Left forelimb (tissue), 1 donor: ENCODE measurements at regions not wholly inside any gene's neighbourhood (a gene's known extent, or its start where the extent isn't known, plus 50 kb on each side); places are given as distances from the start of the nearest gene placed in this dataset.

Experiments
- DNase-seq: peaks from one replicate; pipeline ENCODE4 v3.0.0-alpha.2; 2018; ENCODE audit warnings: low spot score

GRCh38 chrX:39915596-39915995, 182.2 kb downstream of the BCOR start:
- DNase-seq, result no peak

- DNase-seq, result no peak
These were observed 175.9 kb downstream of the BCOR start for GRCh38 chrX:39921838-39922237.

DNA sequence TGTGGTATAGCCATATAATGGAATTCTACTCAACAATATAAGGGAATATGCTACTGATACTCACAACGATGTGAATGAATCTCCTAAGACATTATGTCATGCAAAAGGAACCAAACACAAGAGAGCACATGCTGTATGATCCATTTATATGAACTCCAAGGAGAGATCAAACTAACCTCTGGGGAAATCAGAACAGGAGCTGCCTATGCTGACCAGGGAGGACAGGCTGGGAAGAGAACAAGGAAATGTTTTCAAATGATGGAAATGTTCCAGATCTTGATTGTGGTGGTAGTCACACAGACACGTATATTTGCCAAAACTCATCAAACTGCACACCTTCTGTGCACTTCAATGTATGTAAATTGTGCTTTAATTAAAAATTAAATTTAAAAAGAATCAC, 175.3 kb downstream of the BCOR start:
- no peak for DNase-seq

DNA sequence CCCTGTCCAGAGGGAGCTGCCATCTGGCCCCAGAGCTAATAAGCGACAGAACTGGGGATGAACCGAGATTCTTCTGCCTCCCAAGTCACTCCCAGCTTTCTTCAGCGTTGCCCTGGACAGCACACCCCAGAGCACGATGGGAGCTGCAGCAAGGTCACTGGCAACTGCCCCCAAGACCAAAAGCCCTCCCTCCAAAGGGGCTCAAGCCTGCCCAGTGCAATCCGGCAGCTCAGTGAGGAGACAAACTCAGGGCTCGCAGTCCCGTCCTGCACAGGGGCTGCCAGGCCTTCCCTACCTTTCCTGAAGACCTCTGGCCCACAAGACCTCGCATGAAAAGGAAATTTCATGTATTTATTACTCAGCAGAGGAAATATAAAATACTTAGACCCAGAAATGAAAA, 174.8 kb downstream of the BCOR start:
- DNase-seq, result no peak

GRCh38 chrX:39927380-39927779, 170.4 kb downstream of the BCOR start:
- no peak for DNase-seq

GRCh38 chrX:39928704-39929378, 168.9 kb downstream of the BCOR start:
- DNase-seq, result no peak

DNA sequence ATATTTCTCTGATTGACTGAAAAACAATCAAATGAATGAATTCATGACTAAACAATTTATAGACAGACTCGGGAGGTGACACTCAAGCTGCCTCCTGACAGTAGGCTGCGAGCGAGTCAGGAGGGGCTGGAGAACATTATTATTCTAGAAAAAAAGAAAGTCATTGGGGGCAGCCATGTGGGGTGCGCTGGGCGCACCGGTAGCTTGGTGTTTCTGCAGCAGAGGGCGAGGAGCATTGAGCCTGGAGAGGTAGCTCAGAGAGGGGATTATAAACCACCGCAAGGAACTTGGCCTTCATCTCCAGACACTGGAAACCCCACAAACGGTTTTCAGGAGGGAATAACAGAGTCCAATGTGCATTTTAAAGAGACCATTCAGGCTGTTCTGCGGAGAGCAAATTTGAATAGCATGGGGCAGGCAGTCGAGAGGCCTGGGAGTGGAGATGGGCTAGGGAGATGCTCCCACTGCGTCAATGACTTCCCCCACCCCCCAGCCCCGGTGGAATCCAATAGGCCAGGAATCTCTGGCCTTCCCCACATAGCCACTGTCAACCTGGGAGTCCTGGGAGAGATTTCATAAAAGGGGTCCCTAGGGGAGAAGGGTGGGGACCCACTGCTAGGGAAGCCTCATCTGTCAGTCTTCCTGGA, 168.3 kb downstream of the BCOR start:
- no peak for DNase-seq

GRCh38 chrX:39930786-39931528, 166.8 kb downstream of the BCOR start:
- no peak for DNase-seq

GRCh38 chrX:39931529-39932282, 166.1 kb downstream of the BCOR start:
- DNase-seq, result no peak

DNA sequence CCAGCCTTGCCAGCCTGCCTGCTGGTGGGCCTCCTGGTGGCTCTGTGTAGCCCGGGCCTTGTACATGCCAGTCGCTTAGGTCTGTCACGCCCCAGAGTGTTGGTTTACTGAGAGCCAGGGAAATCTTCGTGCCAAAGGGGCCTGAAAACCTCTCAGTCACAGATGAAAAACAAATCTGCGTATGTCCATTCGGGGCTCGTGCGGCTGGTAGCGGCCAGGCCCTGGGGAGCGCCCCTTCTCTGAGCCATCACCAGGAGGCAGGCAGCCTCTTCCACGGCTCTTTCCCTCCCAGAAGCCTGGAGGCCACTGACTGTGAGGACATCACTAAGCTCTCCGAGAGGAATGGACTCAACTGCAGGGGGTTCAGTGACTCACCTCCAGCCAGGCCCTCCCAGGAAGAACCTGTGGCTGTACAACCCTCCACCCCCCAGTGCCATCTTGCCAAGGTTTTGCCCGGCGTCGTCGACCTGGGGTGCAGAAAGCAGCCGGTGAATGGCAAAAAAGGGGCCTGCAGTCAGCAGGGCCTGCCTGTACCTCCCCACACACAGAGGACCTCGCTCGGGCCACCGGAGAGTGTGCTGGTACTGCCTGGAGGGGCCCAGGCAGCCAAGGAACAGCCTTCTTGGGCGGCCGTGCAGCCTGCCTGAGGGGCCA, 162.2 kb downstream of the BCOR start:
- no peak for DNase-seq

- DNase-seq, result no peak
These were observed 160.6 kb downstream of the BCOR start for GRCh38 chrX:39936886-39937770.

DNA sequence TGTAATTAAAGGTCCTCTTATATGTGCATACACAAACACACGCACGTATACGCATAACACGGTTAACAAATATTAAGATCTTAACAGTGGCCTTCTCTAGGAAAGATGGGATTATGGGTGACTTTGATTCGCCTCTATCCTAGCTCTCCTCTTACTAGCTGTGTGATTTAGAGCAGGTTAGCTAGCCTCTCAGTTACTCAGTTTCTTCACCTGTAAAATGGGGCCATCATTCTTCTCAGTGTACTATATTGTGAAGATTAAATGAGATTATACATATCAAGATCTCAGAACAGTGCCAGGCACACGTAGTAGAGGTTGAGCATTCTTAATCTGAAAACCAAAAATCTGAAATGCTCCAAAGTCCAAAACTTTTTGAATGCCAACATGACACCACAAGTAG, 159.3 kb downstream of the BCOR start:
- DNase-seq, result no peak

- no peak for DNase-seq
These were observed 158.1 kb downstream of the BCOR start for GRCh38 chrX:39939678-39940077.

- no peak for DNase-seq
These were observed 156.3 kb downstream of the BCOR start for GRCh38 chrX:39941332-39941920.

DNA sequence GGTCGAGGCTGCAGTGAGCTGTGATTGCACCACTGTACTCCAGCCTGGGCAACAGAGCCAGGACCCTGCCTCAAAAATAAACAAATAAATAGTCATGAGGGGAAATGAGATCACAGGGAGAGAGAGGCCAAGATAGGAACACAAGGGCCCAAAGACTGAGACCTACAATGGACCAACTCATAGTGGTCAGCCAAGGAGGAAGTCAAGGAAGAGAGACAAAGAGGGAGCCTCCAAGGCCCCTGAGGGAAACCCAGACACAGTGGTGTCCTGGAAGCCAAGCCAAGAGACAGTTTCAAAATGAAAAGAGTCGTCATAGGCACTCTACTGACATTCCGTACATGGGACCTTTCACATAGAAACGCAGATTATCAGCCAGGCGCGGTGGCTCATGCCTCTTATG, 153.3 kb downstream of the BCOR start:
- DNase-seq, result no peak

- no peak for DNase-seq
These were observed 152.0 kb downstream of the BCOR start for GRCh38 chrX:39945709-39946108.

GRCh38 chrX:39946822-39947221, 150.9 kb downstream of the BCOR start:
- no peak for DNase-seq

- no peak for DNase-seq
These were observed 149.2 kb downstream of the BCOR start for GRCh38 chrX:39948582-39948981.

GRCh38 chrX:39950018-39950688, 147.6 kb downstream of the BCOR start:
- no peak for DNase-seq

DNA sequence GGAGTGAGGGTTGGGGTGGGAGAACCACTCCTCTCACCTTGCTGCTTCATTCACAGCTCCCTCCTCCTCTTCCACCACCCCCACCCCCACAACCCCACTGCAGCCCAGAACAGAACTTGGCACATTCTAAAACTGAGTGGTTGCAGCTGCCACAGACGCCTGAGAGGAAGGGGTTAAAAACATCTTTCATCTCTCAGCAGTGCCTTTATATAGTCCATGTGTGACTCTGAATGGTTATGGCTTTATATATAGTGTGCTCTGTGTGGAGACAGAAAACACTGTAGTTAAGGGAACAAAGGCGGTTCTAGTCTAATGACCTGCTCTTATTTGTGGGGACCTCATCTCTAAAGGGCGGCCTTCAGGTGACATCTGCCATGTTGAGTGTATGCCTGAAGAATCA, 144.8 kb downstream of the BCOR start:
- DNase-seq, result no peak
